ENCODE measurements at regions not wholly inside any gene's neighbourhood (a gene's known extent, or its start where the extent isn't known, plus 50 kb on each side); places are given as distances from the start of the nearest gene placed in this dataset.

- DNase-seq (ENCODE audit: low spot score) = no peak
Measured at GRCh38 chr12:68505970-68506369, 104.7 kb upstream of the RAP1B start.

GRCh38 chr12:68506619-68507018, 104.1 kb upstream of the RAP1B start:
- DNase-seq (ENCODE audit: low spot score) = no peak

GRCh38 chr12:68507657-68508056, 103.0 kb upstream of the RAP1B start:
- no peak for DNase-seq (ENCODE audit: low spot score)

- DNase-seq (ENCODE audit: low spot score) = no peak
Measured at GRCh38 chr12:68508576-68508975, 102.1 kb upstream of the RAP1B start.

GRCh38 chr12:68509242-68509641, 101.5 kb upstream of the RAP1B start:
- no peak for DNase-seq (ENCODE audit: low spot score)

GRCh38 chr12:68510397-68510796, 100.3 kb upstream of the RAP1B start:
- DNase-seq (ENCODE audit: low spot score) = no peak

- no peak for DNase-seq (ENCODE audit: low spot score)
Measured at GRCh38 chr12:68514807-68515411, 95.8 kb upstream of the RAP1B start.

- no peak for DNase-seq (ENCODE audit: low spot score)
Measured at GRCh38 chr12:68515793-68516192, 94.9 kb upstream of the RAP1B start.

GRCh38 chr12:68521321-68521839, 89.3 kb upstream of the RAP1B start:
- no peak for DNase-seq (ENCODE audit: low spot score)

GRCh38 chr12:68521848-68522502, 88.7 kb upstream of the RAP1B start:
- DNase-seq (ENCODE audit: low spot score) = no peak

GRCh38 chr12:68529466-68529865, 81.2 kb upstream of the RAP1B start:
- DNase-seq (ENCODE audit: low spot score) = no peak

- no peak for DNase-seq (ENCODE audit: low spot score)
Measured at GRCh38 chr12:68529869-68530268, 80.8 kb upstream of the RAP1B start.

GRCh38 chr12:68530299-68530698, 80.4 kb upstream of the RAP1B start:
- no peak for DNase-seq (ENCODE audit: low spot score)

- no peak for DNase-seq (ENCODE audit: low spot score)
Measured at GRCh38 chr12:68530965-68531364, 79.7 kb upstream of the RAP1B start.

GRCh38 chr12:68532204-68532886, 78.4 kb upstream of the RAP1B start:
- no peak for DNase-seq (ENCODE audit: low spot score)

GRCh38 chr12:68532887-68533248, 77.8 kb upstream of the RAP1B start:
- no peak for DNase-seq (ENCODE audit: low spot score)

- DNase-seq (ENCODE audit: low spot score) = no peak
Measured at GRCh38 chr12:68534108-68534507, 76.6 kb upstream of the RAP1B start.

GRCh38 chr12:68536885-68537485, 73.7 kb upstream of the RAP1B start:
- DNase-seq (ENCODE audit: low spot score) = no peak

- DNase-seq (ENCODE audit: low spot score) = no peak
Measured at GRCh38 chr12:68537571-68537970, 73.1 kb upstream of the RAP1B start.

GRCh38 chr12:68538726-68539614, 71.7 kb upstream of the RAP1B start:
- DNase-seq (ENCODE audit: low spot score) = no peak

GRCh38 chr12:68539615-68539952, 71.1 kb upstream of the RAP1B start:
- no peak for DNase-seq (ENCODE audit: low spot score)

Measured in mesenteric fat pad (tissue), 1 donor.